ENCODE measurements at regions not wholly inside any gene's neighbourhood (a gene's known extent, or its start where the extent isn't known, plus 50 kb on each side); places are given as distances from the start of the nearest gene placed in this dataset.

- Mint-ChIP-seq H3K27ac (ENCODE audit: low read depth, unreplicated experiment) (peak overlapping the region; percentile 95), H3K27me3 (ENCODE audit: insufficient read depth, unreplicated experiment) (no peaks in the 10 kb centered on the region), H3K4me1 (ENCODE audit: insufficient read depth, unreplicated experiment) (peaks cover 45% of the 10 kb centered on the region), H3K4me3 (ENCODE audit: unreplicated experiment) (peak overlapping the region; percentile 28), H3K9me3 (ENCODE audit: unreplicated experiment) (no peaks in the 10 kb centered on the region), H3K36me3 (ENCODE audit: insufficient read depth, unreplicated experiment) (peaks cover 6% of the 10 kb centered on the region)
- BruUV-seq (replicated peaks): no TSS peak
- DNase-seq (ENCODE audit: unreplicated experiment): peak; percentile 78
- TF ChIP-seq CTCF (IDR thresholded peaks at IDR 0.05; ENCODE audit: unreplicated experiment): no peak
- ChIA-PET CTCF (interaction anchor here (0.6 to 1.8 kb wide), 5 partner anchors 20 to 249 kb away, joined by 3 to 9 read pairs (median 4); no protein-coding TSS in a partner anchor), POLR2A (interaction anchor here (0.7 to 36.1 kb wide), 11 partner anchors 8 to 510 kb away, joined by 3 to 1703 read pairs (median 4); partner anchors contain the start of gene FTH1)
- intact Hi-C loops (cut with micrococcal nuclease): loop anchor here (1.0 to 2.0 kb wide), 2 partner anchors 20 to 77 kb away; partner anchors contain the start of gene FTH1
Measured at GRCh38 chr11:62044639-62045121, 77.2 kb upstream of the FTH1 start.

- no peak for DNase-seq (ENCODE audit: unreplicated experiment)
- no TSS peak for BruUV-seq (replicated peaks)
- H3K27ac Mint-ChIP-seq (ENCODE audit: low read depth, unreplicated experiment): no peak overlapping the region
- POLR2A ChIA-PET: interaction anchor here (0.9 to 36.1 kb wide), 3 partner anchors 9 to 63 kb away, joined by 4 to 1703 read pairs (median 12); partner anchors contain the start of gene FTH1
- no peak overlapping the region for H3K4me3 Mint-ChIP-seq (ENCODE audit: unreplicated experiment)
- H3K9me3 Mint-ChIP-seq (ENCODE audit: unreplicated experiment): no peaks in the 10 kb centered on the region
- CTCF ChIA-PET: no interaction called here
- H3K4me1 Mint-ChIP-seq (ENCODE audit: insufficient read depth, unreplicated experiment): peaks cover 10% of the 10 kb centered on the region
- no peaks in the 10 kb centered on the region for H3K36me3 Mint-ChIP-seq (ENCODE audit: insufficient read depth, unreplicated experiment)
- intact Hi-C loops (cut with micrococcal nuclease): no loop called here
- TF ChIP-seq CTCF (IDR thresholded peaks at IDR 0.05; ENCODE audit: unreplicated experiment): no peak
- no peaks in the 10 kb centered on the region for H3K27me3 Mint-ChIP-seq (ENCODE audit: insufficient read depth, unreplicated experiment)
Measured at GRCh38 chr11:62035293-62035692, 67.9 kb upstream of the FTH1 start.

- Mint-ChIP-seq H3K27me3 (ENCODE audit: insufficient read depth, unreplicated experiment) (no peaks in the 10 kb centered on the region), H3K27ac (ENCODE audit: low read depth, unreplicated experiment) (peak overlapping the region; percentile 86), H3K36me3 (ENCODE audit: insufficient read depth, unreplicated experiment) (no peaks in the 10 kb centered on the region), H3K4me1 (ENCODE audit: insufficient read depth, unreplicated experiment) (peaks cover 10% of the 10 kb centered on the region), H3K9me3 (ENCODE audit: unreplicated experiment) (no peaks in the 10 kb centered on the region), H3K4me3 (ENCODE audit: unreplicated experiment) (no peak overlapping the region)
- DNase-seq (ENCODE audit: unreplicated experiment): no peak
- intact Hi-C loops (cut with micrococcal nuclease): no loop called here
- CTCF ChIA-PET: no interaction called here
- no TSS peak for BruUV-seq (replicated peaks)
- POLR2A ChIA-PET: interaction anchor here (0.9 to 36.1 kb wide), 4 partner anchors 8 to 86 kb away, joined by 3 to 1703 read pairs (median 8); partner anchors contain the start of gene FTH1
- TF ChIP-seq CTCF (IDR thresholded peaks at IDR 0.05; ENCODE audit: unreplicated experiment): no peak
Measured at GRCh38 chr11:62034036-62034338, 66.6 kb upstream of the FTH1 start.

GRCh38 chr11:62033191-62034035, 66.0 kb upstream of the FTH1 start:
- no TSS peak for BruUV-seq (replicated peaks)
- TF ChIP-seq CTCF (IDR thresholded peaks at IDR 0.05; ENCODE audit: unreplicated experiment): no peak
- intact Hi-C loops (cut with micrococcal nuclease): no loop called here
- Mint-ChIP-seq H3K36me3 (ENCODE audit: insufficient read depth, unreplicated experiment) (no peaks in the 10 kb centered on the region), H3K27me3 (ENCODE audit: insufficient read depth, unreplicated experiment) (no peaks in the 10 kb centered on the region), H3K27ac (ENCODE audit: low read depth, unreplicated experiment) (peak overlapping the region; percentile 86), H3K4me1 (ENCODE audit: insufficient read depth, unreplicated experiment) (peaks cover 10% of the 10 kb centered on the region), H3K4me3 (ENCODE audit: unreplicated experiment) (no peak overlapping the region), H3K9me3 (ENCODE audit: unreplicated experiment) (no peaks in the 10 kb centered on the region)
- ChIA-PET POLR2A (interaction anchor here (0.9 to 36.1 kb wide), 4 partner anchors 8 to 86 kb away, joined by 3 to 1703 read pairs (median 8); partner anchors contain the start of gene FTH1), CTCF (no interaction called here)
- DNase-seq (ENCODE audit: unreplicated experiment): no peak

Data from MCF 10A (cell line).